SW 1271 (cell line): ENCODE measurements at regions not wholly inside any gene's neighbourhood (a gene's known extent, or its start where the extent isn't known, plus 50 kb on each side); places are given as distances from the start of the nearest gene placed in this dataset.
"Not testable (repeated sequence)": the region's sequence is repeated elsewhere in the genome, so short reads cannot be mapped to it uniquely, and the experiment has no call there.

Experiments
- DNase-seq, 2 experiments: peaks; one replicate each; lab custom pipeline; 2025; lab: John Stamatoyannopoulos, UW

DNA sequence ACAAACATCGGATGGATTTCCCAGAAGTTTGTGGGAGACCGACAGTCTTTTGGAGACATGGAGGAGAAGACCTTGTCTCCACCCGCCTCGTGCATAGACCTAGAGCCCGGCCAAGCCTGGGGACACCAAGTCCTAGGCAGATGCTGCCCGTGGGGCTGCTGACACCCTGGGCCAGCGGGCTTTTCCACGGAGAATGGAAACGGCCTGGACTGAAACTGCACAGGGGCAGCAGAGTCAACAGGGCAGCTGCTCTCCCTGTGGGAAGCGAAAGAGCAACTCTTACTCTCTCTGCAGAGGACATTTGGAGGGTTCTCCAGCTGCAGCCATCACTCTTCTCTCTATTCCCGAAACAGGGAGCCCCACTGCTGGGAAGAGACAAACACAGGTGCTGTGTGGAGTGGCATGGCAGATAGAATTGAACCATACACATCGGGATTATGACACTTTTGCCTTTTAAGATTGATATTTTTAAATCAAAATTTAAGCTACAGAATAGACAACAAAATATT lies 401.2 kb downstream of the THBS2 start:
- DNase-seq: no peak

DNA sequence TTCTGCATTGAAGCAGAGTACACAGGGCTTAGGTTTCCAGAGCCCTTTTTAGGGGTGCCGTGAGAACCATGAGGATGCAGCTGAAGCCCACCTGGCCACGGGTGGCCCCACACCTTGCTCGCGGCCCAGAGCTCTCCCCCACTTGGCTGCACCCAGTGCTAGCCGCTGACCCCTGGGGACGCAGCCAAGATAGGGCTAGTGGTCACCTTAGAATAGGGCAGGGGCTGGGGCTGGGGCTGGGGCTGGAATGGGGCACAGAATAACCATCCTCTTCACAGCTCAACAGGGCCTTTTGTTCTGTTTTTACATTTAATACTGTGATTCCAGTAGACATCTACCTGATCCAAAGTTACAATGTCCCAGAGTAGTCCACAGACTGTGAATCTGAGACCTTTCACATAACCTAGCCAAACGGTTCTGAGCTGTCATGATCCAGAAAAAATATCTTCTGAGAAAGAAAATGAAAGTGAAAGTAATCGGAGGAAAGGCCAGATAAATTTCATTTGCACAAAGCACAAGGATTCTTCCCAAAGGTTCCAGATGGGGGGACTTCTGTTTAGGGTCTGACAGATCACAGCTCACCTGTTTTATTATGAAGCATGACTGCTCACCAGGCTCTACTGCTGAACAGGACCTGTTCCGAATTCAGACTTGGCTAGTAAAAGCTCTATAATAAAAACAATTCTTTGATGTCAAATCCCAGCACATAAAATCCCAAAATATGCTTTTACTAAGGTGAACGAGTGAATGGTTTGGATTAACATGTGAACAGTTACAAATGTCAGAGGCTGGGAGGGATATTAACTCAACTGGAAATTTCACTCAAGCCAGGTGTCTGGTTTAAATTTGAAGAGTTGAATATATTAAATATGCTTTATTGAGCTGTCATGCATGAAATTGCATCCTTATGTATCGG lies 401.9 kb downstream of the THBS2 start:
- peak in 1 of 2 experiments; percentile 7 for DNase-seq

DNA sequence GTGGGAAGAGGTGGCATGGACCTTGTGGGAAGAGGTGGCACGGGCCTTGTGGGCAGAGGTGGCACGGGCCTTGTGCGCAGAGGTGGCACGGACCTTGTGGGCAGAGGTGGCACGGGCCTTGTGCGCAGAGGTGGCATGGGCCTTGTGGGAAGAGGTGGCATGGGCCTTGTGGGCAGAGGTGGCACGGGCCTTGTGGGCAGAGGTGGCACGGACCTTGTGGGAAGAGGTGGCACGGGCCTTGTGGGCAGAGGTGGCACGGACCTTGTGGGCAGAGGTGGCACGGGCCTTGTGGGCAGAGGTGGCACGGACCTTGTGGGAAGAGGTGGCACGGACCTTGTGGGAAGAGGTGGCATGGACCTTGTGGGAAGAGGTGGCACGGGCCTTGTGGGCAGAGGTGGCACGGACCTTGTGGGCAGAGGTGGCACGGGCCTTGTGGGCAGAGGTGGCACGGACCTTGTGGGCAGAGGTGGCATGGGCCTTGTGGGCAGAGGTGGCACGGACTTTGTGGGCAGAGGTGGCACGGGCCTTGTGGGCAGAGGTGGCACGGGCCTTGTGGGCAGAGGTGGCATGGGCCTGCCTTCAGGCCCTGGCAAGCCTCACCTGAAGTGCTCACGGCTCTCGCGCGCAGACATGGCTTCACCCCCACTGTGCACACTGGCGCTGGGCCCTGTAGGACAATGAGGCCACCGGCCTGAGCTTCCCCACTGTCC lies 403.5 kb downstream of the THBS2 start:
- DNase-seq: not testable (repeated sequence)

DNA sequence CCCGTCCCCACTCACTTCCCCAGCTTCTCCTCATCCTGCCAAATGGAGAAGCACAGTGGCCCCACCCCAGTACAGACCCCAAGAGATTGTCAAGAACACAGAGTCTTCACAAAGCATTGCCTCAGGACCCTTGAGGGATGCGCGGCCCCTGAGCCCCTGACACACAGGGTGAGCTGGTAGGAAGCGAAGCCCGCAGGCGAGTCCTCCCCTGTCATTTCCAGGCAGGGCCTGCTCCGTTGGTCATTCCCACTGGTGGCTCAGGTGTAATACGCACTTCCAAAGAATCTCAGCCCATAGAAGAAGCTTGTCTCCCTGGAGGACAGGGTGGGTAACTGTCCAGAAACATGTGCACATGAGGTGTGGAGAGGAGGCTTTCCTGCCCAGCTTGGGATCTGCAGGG lies 404.2 kb downstream of the THBS2 start:
- no peak for DNase-seq

DNA sequence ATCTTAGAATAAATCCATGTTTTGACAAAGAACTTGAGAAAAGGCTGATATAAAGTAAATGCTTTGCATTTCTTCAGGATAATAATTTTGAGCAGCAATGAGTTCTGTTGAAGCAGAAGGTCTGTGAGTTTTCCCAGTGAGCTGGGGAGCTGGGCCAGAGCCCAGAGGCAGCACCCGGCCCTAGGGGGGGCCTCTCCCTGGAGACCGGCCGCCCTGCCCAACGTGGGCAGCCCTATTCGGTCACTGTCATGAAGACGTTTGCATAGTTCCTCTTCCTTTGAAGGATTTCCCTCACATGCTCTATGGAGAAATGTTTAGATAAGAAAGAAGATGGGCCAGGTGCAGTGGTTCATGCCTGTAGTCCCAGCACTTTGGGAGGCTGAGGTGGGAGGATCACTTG lies 404.8 kb downstream of the THBS2 start:
- no peak for DNase-seq

DNA sequence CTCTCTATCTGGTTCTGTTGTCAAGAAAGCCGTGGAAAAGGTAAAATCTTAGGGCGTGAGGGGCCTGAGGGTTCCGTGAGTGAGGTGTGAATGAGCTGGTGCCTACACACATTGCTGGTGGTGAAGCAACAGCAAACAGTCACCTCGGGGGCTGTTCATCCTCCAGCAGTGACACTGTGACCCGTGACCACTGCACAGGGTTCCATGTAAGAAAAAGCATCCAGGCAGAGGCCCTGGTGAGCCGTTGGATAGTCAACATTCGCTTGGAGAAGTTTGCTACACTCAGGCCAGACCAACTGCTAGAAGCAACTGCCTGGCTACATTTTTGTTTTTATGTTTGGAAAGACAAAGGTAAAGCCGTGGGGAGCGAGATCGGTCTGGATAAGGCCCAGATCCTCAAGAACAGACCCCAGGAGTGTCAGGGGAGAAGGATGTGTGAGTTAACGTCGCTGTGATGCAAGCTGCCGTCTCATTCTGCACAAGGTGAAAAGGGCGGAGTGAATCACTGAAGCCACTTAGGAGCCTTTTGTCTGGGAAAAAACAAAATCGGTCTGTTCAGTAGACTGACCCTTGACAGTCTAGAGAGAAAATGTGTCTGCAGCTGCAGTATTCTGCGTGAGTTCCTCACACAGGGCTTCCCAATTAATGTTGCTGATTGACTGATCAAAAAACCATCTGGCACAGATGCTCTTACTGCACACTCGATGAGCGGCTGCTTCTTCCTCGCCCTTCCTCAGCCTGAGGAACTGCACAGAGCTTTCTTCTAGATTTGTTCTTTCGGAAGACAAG lies 404.0 kb downstream of the SMOC2 start:
- DNase-seq: no peak

DNA sequence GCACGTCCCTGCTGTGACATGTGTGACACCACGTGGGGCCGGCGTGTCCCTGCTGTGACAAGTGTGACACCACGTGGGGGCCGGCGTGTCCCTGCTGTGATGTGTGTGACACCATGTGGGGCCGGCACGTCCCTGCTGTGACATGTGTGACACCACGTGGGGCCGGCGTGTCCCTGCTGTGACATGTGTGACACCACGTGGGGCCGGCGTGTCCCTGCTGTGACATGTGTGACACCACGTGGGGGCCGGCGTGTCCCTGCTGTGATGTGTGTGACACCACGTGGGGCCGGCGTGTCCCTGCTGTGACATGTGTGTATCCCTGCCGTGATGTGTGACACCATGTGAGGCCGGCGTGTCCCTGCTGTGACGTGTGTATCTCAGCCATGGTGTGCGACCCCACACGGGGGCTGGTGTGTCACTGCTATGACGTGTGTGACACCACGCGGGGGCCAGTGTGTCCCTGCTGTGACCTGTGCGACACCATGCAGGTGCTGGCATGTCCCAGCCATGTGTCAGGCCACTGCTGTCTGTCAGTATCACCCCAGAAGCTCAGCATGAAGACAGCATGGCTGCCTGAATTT lies 401.7 kb downstream of the SMOC2 start:
- DNase-seq: not testable (repeated sequence)

DNA sequence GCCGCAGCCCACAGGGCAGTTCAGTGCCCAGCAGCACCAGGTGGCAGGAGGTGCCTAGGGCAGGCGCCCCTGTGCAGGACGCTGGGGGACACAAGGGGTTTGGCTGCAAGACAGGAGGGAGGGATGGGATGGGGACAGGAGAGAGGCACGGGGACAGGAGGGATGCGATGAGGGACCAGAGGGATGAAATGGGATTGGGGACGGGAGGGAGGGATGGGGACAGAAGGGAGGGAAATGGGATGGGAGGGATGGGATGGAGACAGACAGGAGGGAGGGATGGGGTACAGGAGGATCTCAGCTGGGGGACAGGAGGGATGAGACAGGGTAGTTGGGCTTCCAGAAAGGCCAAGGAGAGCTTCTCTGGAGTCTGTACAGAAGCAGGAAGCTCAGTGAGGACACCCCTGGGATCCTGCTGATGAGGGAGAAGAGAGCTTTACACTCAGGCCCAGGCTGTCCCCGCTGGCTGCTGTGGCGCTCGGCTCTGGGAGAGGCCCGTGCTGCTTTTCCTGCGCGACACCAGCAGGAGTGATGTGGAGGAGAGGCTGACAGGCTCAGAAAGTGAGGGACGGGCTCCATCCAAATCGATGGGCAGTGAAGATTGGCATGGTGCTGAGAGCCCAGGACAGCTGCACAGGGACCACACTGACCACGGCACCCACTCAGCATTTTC lies 400.8 kb downstream of the SMOC2 start:
- DNase-seq: no peak

DNA sequence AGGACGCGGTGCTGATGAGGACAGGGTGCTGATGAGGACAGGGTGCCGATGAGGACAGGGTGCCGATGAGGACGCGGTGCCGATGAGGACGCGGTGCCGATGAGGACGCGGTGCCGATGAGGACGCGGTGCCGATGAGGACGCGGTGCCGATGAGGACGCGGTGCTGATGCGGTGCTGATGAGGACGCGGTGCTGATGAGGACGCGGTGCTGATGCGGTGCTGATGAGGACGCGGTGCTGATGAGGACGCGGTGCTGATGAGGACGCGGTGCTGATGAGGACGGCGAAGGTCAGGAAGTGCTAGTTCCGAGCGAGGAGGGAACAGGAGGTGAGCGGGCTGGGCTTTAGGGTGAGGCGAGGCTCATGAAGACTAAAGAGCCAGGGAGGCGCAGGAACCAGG lies 399.9 kb downstream of the SMOC2 start:
- not testable (repeated sequence) for DNase-seq

DNA sequence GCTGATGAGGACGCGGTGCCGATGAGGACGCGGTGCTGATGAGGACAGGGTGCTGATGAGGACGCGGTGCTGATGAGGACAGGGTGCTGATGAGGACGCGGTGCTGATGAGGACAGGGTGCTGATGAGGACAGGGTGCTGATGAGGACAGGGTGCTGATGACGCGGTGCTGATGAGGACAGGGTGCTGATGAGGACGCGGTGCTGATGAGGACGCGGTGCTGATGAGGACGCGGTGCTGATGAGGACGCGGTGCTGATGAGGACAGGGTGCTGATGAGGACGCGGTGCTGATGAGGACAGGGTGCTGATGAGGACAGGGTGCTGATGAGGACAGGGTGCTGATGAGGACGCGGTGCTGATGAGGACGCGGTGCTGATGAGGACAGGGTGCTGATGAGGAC lies 399.3 kb downstream of the SMOC2 start:
- DNase-seq: not testable (repeated sequence)

DNA sequence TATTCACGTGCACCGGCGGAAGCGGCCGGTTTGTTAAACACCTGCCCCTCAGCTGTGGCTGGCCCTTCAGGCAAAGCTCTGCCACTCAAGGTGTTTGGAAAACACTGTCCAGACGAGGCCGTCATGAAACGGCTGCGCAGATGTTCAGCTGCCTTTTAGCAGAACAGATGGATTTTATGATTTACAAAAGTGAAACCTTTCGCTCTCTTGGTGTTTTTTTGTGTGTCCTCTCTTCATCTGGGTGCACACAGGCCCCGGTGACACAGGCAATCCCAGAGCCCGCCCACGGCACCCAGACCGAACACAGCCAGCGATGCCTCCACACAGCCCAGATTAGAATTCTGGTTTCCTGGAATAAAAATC lies 397.0 kb downstream of the SMOC2 start:
- no peak for DNase-seq

DNA sequence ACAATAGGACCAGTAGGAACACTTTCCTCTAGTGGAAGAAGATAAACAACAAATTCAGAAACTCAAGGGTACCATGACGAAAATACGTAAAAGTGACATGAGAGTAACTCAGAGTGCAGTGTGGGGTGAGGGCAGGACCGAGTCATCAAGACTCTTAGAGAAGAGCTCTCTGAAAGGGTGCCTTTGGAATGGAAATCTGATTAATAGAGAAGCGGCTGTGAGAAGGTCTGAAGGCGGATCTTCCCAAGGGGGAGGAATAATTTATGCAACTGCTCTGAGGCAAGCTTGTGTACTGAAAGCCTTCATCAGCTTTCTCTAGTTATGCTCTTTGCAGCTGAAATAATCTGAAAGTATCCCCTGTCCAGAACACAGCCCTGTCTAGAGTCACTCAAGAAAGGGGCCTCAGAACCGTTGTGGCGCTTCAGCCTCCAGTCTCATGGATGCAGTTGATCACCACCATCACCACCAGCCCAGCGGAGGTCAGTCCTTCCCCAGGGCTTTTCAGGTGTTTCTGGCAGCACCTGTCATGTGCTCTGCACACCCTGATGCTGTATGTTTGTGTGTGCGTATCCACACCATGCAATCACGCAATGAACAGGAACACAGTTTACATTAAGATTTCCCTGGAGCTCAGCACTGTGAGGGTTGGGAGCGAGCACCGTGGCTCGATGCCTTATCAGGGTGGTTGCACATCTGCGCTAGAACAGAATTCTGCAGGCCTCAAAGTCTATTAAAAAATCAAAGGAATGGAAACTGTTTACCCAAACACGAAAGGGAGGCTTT lies 396.5 kb downstream of the SMOC2 start:
- DNase-seq: no peak

DNA sequence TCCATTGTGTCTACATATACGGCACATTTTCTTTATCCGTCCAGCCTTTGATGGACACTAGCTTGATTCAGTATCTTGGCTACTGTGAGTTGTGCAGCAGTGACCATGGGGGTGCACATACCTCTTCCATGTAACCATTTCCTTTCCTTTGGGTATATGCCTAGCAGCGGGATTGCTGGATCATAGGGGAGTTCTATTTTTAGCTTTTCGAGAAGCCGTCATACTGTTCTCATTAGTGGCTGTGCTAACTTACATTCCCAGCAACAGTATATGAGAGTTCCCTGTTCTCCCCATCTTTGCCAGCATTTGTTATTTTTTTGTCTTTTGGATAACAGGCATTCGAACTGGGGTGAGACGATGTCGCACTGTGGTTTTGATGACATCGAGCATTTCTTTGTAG lies 395.0 kb downstream of the SMOC2 start:
- DNase-seq: no peak

DNA sequence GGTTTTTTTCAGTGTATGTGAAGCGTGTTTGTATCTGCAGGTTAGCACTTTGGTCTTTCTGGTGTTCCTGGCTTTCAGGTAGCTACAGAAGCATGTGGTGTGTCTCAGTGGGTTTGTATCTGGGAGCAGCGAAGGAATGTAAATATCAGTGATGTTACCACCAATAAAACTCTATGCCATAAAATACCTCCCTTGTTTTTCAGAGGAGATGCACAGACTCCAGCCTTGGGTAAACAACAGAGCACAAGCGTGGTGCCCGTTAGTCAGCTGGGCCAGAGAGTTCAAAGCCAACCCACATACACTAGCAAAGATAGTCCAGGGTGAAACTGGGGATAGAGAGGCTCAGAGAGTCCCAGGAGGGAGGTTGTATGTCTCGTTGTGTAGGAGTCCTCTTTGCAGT lies 393.8 kb downstream of the SMOC2 start:
- no peak for DNase-seq

DNA sequence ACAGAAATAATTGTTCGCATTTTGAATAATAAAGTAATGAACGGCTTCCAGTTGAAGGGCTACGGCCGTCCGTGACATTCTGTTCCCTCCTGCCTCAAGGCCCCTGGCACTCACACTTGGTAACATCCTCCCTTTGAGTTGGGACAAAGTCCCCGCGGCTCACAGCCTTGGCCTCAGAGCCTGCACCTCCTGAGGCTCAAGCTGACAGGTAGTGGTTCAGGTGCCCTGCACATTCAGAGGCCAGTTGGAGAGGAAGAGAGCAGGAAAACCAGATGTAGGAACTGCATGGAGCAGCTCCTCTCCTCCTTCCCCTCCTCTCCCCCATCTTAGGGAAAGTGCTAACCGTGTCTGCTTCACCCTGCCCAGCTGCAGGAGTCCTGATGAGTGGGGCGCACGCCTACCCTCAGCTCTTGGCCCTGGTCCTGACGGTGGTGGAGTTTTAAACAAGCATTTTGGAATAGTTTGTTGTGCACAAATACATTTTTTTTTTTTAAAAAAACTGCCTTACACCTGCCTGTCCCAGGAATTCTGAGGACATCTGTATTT lies 393.1 kb downstream of the SMOC2 start:
- DNase-seq: no peak

DNA sequence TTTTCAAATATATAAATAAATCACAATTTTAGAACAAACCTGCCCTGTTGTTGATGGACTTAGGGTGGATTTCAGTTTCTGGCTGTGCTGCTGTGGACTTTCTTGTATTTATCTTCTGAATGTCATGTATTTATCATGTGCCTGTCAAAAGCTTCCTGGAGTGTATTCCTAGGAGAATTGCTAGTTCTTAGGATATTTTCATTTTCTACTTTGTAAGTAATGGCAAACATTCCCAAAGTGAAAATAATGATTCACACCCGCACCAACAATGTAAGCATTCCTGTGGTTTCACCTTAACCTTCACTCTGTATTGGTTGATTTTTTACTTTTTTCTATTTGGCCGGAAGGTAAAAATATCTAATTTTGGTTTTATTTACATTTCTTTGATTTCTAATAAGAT lies 387.8 kb downstream of the SMOC2 start:
- no peak for DNase-seq

DNA sequence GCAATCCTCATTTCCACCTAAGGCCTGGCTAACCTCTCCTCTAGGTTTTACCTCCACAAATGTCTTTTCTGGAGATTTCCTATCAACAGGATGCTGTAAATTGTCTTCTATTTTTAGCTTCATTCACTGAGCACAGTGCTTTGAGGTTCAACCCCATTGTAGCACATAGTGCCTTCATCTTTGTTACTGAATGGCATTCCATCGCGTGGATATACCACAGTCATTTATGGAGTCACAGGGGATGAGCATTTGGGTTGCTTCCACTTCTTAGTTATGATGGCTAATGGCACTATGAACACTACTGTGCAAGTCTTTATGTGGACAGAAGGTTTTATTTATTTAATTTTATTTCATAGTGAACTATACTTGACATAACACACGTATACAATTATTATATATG lies 387.1 kb downstream of the SMOC2 start:
- DNase-seq: no peak

DNA sequence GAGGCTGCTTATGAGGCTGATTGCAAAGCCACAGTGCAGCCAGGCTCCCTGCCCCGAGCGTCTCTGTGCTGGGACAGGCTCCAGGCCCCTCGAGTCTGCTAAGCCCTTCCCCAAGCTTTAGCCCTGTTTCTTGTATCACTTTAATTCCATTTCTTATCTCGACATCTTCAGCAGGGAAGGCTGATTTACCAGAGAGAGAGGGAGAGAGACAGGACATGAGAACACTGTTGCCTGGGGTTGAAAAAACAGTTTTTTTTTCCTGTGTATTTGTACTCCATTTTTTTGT lies 386.5 kb downstream of the SMOC2 start:
- no peak for DNase-seq

DNA sequence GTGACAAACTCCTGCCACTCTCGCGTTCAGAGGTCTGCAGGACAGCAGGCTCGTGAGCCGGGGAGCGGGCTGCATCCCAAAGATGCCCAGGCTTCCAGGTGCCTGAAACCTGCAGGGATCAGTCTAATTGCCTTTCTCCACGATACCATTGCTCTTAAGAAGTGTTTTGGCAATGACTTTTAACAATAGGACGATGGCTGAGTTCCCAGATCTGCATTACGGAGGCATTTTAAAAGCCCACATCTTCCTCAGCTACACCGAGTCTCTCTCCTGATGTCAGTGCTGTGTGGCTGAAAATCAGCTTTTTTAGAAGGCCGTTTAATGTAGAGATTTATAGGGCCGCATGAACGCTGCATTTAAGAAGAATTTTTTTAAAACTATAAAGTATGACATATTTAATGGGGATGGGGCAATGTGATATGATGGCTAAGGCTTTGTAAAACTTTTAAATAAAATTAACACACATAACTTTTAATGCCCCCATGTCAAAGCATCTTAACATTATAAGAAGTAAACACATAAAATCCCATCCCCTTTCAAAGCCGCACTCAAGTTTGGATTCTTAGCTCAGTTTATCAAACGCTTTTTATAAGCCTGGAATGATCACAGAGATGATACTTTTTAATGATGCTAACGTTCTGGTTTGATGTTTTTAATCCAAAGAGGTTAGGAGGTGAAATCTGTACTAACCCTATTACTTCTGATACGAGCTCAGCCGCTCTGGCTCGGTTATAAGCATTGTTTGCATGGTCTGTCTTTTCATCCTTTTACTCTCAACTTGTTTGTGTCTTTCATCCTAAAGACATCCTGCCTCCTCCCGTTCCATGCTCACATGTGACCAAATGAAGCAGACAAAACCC lies 386.0 kb downstream of the SMOC2 start:
- DNase-seq: no peak

DNA sequence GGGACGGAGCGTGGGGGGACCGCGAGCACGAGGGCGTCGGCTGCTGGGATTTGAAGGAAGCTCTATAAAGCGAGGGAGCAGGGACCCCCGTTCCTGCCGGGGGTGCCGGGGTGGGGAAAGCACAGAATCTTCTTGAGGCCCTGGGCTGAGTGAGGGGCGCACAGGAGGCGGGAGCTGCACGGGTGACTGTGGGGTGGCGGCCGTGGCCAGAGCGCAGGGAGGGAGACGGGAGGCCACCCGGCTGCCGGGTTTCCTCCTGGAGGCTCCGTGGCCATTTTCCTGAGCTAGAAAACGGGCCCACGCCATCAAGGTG lies 385.1 kb downstream of the SMOC2 start:
- no peak for DNase-seq
